GM21526 (cell line): ENCODE measurements at regions not wholly inside any gene's neighbourhood (a gene's known extent, or its start where the extent isn't known, plus 50 kb on each side); places are given as distances from the start of the nearest gene placed in this dataset.
"Not testable (repeated sequence)": the region's sequence is repeated elsewhere in the genome, so short reads cannot be mapped to it uniquely, and the experiment has no call there.

ENCODE experiments used
- ATAC-seq: cut with Tn5 transposase; IDR thresholded peaks from one replicate; pipeline ENCODE4 v1.9.1; 2021; ENCODE audit warnings: moderate library complexity; ENCODE audit not compliant: unreplicated experiment, low FRiP score

DNA sequence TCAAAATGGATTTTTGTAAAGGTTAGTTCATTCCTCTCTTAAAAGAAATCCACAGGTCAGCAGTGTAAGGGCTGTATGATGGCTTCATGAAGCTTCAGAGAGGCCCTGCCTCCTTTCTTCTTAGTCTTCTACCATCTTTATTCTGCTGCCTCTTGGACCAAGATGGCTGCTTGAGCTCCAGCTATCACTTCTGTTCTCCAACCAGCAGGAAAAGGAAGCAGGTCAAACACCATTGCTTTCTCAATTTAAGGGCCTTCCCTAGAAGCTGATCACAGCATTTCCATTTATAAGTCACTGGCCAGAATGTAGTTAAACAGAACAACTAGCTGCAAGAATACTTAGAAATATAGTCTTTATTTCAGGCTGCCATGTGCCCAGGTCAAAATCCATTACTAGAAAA lies 336.8 kb upstream of the KLF3 start:
- ATAC-seq: no peak

DNA sequence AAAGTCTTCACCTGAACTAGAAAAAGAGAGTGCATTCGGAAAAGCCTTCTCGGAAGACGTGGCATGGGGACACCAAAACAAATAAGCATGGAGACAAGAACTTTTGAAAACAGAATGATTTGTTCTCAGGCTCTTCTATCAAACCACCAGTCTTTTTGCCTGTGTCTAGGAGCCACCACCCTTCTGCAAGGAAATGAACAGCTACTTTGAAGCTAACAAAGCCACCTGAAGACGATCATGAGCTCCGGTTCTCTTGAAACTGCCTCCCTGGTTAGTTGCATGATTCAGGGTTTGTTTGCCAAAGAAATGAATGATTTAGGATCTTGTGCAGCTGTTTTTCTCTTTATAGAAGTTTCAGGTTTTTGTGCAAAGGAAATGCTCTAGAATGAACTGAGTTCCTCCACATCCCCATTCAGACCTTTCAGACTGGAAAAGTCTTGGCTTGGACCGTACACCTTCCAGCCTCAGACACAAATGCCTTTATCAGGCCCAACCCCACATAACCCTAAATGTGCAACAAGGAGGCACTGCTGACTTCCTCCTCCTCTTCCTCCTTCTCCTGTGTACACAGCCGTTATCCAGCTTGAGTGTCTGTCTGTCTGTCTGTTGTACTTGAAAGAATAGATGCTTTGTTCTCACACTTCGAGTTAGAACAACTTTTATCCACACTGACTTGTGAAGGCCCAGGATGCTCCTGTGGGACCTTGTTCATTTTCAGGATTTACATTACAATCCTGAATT lies 334.8 kb upstream of the KLF3 start:
- ATAC-seq: no peak

DNA sequence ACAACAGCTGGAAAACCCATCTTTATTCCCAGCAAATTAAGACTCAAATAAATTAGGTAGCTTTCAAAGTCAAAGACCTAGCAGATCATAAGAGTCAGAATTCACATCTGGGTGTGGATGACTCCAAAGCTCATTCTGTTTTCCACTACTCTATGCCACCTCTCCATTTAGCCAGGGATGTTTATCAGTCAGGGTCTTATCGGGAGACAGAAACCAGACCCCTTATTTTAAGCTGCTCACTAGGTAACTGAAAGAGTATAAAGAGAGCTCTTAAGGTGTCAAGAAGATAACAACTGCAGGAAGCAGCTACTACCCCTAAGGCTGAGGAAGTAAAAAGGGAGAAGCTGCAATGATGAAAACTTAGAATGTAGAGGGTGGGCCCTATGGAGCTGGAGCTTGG lies 333.7 kb upstream of the KLF3 start:
- no peak for ATAC-seq

DNA sequence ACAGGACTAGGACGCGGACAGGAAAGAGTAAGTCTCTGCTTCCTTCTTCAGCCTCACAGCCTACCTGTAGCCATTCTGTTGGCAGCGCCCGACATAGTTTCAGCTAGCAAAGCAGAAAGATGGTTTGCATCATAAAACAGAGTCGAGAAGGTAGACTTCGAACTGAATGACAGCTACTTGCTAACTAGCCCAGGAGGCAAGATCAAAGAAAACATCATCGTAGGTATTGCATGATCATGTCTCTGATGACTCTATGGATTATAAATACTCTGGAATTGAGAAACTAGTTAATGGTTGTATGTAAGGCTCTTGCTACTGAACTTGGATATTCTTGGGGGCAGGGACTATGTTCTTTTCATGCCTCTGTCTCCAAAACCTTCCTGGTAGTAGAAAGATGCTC lies 333.1 kb upstream of the KLF3 start:
- no peak for ATAC-seq

DNA sequence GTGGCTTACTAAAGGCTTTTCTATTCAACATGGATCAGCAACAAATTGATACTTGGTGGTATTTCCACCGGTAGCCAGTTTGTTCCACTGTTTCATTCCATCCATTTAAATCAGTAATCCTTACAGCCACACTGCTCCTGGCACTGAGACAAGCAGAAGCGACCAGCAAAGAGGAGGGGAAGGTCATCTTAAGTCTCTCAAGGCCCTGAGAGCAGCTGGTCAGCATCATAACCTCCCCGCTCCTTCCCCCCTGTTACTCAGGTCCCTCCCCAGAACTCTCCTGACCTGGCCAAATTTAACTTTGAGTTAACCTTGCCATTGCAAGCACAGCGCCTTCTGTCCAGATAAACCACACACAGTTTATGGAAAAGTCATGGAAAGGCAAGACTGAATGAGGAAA lies 331.3 kb upstream of the KLF3 start:
- ATAC-seq: no peak

DNA sequence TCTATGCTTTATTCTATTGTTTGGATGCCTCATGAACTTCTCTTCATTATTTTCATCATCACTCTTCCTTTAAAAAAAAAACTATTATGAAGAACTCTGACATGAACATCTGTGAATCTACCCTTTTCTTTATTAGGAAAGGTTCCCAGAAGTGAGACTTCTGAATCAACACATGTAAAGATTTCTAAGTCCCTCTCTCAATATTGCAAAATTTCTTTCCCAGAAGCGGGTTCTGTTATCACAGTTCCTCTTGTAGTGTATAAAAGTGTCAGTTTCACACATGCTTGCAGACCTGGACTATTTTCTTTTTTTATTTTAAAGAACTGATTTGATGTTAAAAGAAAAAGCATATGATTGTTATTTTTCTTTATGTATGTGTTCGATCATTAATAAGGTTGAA lies 330.8 kb upstream of the KLF3 start:
- no peak for ATAC-seq

DNA sequence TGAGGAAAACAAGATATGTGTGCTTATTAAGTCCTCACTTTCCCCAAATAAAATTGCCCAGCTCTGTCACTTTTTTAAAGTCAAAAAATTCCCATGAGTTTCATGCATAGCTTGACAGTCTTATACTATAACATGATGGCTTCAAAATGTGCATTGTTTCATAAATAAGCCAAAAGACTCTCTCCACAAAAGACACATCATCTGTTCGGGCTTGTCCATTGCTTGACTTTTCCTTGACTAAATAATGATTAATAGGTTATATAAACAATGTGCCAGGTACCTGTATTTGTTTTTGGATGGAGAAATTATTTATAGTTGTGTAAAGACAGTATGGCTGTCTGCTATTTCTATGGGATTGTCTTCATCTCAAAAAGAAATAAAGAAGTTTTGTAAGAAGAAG lies 329.2 kb upstream of the KLF3 start:
- ATAC-seq: no peak

DNA sequence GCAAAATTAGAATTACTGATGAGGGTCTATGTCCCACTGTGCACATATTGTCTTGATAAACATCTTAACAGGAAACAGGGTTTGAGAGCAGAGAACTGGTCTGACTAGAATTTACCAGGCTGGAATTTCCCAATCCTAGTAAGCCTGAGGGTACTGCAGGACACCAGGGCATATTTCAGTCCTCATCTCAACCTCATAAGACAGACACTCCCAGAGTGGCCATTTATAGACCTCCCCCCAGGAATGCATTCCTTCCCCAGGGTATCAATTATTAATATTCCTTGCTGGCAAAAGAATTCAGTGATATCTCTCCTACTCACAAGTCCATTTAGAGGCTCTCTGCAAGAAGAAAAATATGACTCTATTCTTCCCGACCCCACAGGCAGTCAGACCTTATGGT lies 325.1 kb upstream of the KLF3 start:
- not testable (repeated sequence) for ATAC-seq

DNA sequence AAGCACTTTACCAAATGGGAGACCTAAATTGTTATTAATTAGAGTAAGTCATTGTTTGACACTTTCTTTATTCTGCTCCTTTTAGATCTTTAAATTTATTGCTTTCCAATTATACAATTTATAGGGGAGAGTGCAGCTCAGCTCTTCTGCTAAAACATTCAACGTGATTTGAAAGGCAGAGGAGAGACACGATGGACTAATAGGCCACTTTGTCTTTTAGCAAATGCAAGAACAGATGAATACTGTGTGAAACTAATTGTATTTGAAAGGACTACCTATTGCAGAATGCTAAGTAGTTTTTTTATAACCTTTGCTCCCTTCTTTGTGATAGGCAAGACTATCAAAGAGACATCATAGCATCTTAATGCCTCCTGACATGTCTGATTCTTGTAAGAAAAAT lies 320.4 kb upstream of the KLF3 start:
- ATAC-seq: no peak

DNA sequence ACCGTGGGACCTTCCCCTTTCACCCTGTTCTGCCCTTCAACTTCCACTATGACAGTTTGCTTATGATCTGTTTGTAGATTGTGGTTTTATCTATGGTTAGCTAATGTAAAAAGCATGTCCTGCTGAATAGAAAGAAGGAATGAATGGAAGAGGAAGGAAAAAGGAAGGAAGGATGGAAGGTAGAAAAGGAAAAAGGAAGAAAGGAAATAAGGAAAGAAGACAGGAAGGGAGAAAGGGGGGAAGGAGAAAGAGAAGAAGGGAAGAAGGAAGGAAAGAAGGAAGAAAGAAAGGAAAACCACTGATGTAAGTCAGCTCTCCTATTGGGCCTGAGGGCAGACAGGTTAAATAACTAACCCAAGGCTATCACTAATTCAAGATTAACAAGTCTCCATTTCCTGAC lies 319.1 kb upstream of the KLF3 start:
- ATAC-seq: no peak

DNA sequence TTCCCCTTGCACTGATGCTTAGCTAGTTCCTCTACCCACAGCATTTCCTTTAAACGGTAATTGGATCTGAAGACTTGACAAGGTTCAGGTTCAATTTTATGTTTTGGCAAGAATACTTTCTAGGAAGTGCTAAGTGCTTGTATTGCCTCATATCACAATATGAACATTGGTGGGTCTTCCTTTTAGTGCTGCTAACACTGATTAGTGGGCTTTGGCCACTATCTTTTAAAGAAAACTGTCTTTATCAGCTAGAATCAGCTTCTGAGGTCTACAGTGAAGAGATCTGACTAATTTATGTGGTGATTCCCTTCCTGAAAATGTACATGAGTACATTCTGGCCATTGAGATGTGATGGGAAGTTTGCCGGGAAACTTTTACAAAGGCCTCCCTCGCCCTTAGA lies 316.7 kb upstream of the KLF3 start:
- ATAC-seq: no peak

DNA sequence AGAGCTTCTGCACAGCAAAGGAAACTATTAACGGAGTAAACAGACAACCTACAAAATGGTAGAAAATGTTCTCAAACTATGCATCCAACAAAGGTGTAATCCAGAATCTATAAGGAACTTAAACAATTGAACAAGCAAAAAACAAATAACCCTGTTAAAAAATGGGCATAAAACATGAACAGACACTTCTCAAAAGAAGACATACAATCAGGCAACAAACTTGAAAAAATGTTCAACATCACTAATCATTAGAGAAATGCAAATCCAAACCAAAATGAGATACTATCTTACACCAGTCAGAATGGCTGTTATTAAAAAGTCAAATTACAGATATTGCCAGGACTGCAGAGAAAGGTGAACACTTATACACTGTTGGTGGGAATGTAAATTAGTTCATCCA lies 309.6 kb upstream of the KLF3 start:
- ATAC-seq: no peak

DNA sequence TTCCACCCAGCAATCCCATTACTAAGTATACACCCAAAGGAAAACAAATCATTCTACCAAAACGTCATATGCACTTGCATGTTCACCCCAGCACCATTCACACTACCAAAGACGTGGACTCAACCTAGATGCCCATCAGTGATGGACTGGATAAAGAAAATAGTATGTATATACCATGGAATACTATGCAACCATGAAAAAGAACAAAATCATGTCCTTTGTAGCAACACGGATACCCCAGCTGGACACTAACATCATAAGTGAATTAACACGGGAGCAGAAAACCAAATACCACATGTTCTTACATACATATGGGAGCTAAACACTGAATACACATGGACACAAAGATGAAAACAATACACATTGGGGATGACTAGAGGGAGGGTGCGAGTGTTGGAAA lies 309.1 kb upstream of the KLF3 start:
- no peak for ATAC-seq

DNA sequence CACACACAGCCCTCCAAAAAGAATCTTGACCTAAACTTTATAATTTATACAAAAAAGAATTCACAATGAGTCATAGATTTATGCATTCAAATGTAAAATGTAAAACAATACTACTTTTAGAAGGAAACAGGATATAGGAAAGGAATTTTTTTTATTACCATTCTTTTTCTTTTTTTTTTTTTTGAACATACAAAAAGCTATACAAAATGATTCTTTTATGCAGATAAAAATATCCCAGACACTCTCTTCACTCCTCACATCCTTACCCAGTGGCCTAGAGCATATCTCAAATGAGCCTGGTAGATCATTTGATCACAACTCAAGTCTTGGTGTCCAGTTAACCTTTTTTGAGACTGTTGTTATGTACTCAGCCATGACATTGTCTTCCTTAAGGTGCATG lies 307.3 kb upstream of the KLF3 start:
- ATAC-seq: no peak

DNA sequence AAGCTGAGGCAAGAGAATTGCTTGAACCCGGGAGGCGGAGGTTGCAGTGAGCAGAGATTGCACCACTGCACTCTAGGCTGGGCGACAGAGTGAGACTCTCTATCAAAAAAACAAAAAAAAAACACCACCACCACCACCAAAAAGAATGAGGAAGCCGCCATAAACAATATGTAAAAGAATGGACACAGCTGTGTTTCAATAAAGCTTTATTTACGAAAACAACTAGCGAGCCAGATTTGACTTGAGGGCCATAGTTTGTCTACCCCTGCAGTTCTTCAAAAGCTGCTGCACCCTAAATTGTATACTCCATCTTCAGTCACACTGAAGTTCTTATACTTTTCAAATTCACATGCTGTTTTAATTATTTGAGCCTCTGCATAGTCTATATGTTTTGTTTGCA lies 306.5 kb upstream of the KLF3 start:
- ATAC-seq: no peak

DNA sequence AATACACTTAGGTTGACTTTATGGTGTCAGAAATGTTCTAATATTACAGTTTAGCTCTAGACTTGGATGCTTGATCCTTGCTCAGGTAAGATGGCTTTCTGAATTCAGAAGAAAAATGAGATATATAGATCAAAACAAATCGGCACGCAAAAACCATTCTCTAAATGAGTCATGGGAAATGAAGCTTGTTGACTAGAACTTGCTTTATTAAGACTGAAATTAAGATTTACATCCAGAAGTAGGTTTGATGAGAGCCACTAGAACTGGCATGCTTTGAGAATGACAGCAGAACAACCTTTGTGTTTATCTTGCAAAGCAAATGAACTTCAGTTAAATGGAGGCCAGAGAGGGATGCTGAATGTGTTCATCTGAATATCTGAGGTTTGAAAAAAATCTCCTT lies 304.9 kb upstream of the KLF3 start:
- ATAC-seq: no peak

DNA sequence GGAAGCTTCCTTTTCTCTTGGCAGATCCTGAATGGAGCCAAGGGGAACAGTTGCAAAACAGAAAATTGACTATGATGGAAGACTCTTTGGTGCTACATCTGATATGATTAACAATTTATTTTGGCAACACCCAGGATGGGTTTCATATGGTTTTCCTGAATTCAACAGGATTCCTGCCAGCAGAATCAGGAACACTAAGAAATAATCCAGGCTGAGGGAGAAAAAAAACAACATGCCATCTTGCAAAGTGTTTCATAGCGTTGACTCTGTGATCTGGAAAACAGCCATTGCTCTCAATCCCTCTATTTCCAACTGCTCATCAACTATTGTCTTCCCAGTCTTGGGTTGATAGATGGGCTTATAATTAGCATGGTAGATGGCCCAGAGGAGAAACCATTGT lies 303.8 kb upstream of the KLF3 start:
- no peak for ATAC-seq

DNA sequence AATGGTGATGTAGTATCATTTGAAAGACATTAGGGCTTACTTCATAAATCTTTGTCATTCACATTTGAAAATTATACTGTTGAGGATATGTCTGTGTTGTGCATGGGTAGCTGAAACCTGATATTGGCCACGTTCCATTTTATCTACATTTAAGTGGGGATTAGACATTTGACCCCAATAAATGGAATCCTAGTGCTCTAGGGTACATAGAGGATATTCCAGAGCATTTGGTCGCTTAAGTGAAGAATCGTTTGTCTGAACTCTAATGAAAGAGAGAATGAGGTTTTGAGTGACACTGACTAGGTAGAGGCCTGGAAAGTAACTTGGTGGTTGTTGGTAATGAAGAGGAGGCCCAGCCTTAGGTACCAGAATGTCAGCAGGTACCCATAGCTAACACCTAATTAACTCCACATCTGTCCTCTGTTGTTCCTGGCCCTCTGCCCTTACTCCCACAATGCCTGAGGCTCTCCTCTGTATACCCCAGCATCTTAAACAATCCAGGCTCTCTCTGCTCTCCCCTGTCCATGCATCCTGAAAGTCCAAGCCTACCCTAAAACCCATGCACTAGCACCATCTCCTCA lies 299.5 kb upstream of the KLF3 start:
- no peak for ATAC-seq

DNA sequence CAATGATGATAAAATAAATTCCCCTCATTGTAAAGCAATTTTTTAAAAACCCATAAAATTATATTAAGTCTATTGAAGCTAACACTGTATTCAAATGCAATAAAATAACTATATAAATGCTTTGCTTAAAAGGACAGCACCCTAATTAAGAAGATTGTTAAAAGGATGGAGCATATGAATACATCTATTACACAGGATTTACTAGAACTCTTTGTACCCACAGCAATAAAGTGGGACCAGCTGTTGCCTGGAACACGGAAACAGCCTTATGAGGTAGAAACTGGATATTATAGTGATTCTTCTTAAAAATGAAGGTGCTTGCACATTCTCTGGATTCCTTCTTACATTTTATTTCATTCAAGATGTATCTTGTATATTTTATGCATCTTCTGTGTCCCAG lies 298.7 kb upstream of the KLF3 start:
- no peak for ATAC-seq

DNA sequence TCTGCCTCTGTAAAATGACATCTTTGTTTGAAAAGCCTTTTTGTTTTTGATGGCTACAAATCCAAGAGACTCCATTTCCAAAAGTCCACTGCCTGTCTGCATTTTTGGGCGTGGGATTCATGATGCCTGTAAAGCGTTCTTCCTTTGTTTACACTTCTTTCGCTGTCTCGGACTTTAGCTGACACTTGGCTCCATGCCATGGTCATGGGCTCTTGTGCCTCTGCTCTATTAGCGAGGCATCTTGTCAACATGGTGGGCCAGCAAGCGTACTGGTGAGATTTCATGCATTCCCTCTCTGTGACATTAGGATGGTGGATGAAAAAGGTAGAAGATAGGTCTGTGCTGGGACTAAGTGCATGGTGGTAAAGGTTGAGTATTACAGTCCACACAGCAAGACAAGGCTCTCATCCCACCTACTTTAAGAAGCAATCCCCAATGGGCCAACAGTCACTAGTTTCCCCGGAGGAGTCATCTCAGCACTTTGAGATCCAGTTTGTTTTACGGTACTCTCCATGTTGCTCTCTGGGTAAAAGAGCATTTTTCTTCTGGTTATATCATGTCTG lies 298.2 kb upstream of the KLF3 start:
- ATAC-seq: no peak

DNA sequence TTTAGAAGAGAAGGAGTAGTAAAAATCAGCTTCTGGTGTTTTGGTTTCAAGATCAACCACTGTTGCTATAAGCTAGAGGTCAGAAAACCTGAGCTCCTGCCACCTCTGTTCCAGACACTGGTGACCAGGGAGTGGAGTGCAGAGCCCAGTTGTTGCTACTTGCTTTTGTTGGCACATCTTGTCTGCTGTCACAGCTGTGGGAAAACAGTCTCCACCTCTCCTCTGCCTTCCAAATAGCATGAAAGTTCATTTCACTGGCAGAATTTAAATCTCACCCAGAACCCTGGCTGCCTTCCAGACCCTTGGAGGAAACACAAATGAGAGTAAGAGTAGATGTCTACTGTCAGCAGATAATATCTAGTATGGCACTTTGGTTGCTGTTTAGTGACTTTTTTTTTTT lies 297.5 kb upstream of the KLF3 start:
- no peak for ATAC-seq

DNA sequence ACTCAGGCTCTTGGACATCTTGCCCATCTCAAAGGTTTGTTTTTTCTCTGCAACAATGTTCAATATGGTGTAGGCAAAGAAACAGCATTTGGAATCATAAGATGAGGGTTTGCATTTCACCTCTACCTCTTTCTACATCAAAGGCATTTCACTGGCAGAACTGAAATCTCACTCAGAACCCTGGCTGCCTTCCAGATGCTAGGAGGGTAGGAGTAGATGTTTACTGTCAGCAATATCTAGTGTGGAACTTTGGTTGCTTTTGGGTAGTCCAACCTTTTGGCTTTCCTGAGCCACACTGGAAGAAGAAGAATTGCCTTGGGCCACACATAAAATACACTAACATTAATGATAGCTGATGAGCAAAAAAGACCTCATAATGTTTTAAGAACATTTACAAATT lies 297.0 kb upstream of the KLF3 start:
- no peak for ATAC-seq
